ENCODE measurements at regions not wholly inside any gene's neighbourhood (a gene's known extent, or its start where the extent isn't known, plus 50 kb on each side); places are given as distances from the start of the nearest gene placed in this dataset.
"Not testable (repeated sequence)": the region's sequence is repeated elsewhere in the genome, so short reads cannot be mapped to it uniquely, and the experiment has no call there.

DNA sequence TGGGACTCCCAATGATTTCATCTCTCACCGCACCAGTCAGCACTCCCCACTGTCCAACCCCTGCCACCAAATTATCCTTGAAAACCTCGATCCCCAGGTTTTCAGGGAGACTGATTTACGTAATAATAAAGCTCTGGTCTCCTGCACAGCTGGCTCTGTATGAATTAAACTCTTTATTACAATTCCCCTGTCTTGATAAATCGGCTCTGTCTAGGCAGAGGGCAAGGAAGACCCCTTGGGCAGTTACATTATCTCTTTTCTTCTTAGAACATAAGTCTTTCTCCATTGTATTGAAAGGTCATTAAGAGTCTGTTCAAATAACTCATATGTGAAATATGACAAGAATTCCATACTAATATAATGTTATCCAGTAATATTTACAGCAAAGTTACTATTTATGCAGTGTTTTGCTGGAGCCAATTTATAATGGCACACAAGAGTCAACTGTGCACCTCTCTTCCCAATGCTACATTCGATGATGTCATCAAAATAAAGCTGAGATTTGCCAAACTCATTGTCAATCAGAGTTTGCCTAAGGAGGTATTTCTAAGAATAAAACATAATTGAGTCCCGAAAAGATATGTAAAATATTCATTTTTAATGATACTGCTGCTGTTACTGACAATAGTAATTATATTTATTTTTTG lies 1297.2 kb upstream of the LRRTM3 start:
- no peak for DNase-seq (ENCODE audit: low read depth)

- DNase-seq (ENCODE audit: low read depth), result no peak
Measured at GRCh38 chr10:65660006-65660405, 1265.8 kb upstream of the LRRTM3 start.

DNA sequence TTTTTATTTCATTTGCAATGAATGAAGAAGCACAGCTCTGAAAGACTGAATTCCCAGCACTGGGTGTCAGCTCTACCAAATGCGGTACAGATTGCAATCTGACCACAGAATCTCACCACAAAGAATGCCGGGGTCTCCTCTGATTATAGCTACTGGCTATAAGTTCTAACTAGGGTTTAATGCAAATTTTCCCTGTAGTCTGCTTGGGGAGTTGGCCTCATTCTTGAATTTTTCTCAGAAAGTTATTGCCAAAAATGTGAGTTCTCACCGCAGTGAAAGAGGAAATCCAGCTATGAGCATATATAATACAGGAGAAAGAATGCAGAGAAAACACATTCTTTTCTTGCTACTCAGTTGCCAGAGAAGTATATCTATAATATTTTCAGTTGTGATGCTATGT lies 1255.7 kb upstream of the LRRTM3 start:
- no peak for DNase-seq (ENCODE audit: low read depth)

GRCh38 chr10:65670596-65670995 lies 1255.2 kb upstream of the LRRTM3 start:
- DNase-seq (ENCODE audit: low read depth), result not testable (repeated sequence)

- no peak for DNase-seq (ENCODE audit: low read depth)
Measured at GRCh38 chr10:65675236-65675635, 1250.6 kb upstream of the LRRTM3 start.

DNA sequence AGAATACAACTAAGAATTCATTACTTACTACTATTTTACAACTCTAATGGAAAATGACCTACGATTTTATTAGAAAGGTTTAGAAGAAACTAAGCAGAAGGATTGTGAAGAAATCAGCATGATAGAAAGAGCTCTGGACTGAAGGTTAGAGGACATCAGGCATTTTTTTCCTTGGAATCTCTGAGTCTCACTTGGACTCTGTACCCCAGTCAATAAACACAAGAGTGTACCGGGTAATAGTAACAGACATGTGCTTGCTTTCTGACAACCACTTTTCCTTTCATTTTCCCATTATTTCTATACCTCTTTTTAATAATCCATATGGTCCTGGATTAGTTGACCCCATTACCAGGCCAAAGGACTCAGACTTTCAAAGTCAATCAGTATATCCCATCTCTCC lies 1240.9 kb upstream of the LRRTM3 start:
- no peak for DNase-seq (ENCODE audit: low read depth)

GRCh38 chr10:65701168-65701776 lies 1224.6 kb upstream of the LRRTM3 start:
- DNase-seq (ENCODE audit: low read depth), result no peak

DNA sequence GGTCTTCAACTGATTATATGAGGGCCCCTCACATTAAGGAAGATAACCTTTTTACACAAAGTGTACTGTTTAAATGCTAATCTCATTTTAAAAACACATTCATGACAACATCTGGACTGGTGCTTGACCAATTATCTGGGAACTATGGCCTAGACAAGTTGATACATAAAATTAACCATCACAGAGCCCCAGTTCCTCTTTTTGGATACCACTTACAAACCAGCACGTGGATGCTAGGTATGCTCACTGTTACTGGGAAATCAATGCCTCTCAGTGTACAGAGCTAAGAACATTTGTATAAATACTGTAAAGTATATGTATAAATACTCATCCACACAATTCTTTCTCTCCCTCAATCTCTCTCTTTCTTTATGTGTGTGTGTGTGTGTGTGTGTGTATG lies 1217.8 kb upstream of the LRRTM3 start:
- DNase-seq (ENCODE audit: low read depth), result no peak

DNA sequence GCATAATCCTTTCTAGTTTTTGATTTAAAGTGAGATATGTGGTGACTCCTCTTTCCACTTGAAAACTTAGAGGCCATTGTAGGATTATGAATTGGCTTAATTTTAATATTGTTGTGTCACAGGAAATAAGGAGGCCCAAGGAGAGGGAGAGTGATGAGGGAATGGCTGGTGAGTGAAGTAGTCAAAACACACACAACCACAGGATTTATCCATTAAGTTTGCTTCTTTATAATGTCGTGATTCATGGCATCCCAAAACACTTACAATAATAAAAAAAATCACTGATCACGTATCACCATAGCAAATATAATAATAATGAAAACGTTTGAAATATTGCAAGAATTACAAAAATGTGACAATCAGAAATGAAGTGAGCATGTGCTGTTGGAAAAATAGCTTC lies 1215.5 kb upstream of the LRRTM3 start:
- no peak for DNase-seq (ENCODE audit: low read depth)

GRCh38 chr10:65719790-65720189 lies 1206.0 kb upstream of the LRRTM3 start:
- DNase-seq (ENCODE audit: low read depth), result no peak

- no peak for DNase-seq (ENCODE audit: low read depth)
Measured at GRCh38 chr10:65720901-65721300, 1204.9 kb upstream of the LRRTM3 start.

DNA sequence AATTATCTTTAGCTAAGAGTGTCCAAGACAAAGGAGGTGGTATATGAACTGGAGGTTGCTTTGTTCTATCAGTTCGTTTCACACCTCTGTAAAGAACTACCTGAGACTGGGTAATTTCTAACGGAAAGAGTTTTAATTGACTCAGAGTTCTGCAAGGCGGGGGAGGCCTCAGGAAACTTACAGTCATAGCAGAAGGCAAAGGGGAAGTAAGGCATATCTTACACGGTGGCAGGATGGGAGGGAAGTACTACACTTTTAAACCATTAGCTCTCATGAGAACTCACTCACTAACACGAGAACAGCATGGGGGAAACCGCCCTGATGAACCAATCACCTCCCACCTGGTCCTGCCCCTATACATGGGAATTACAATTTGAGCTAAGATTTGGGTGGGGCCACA lies 1202.3 kb upstream of the LRRTM3 start:
- no peak for DNase-seq (ENCODE audit: low read depth)

DNA sequence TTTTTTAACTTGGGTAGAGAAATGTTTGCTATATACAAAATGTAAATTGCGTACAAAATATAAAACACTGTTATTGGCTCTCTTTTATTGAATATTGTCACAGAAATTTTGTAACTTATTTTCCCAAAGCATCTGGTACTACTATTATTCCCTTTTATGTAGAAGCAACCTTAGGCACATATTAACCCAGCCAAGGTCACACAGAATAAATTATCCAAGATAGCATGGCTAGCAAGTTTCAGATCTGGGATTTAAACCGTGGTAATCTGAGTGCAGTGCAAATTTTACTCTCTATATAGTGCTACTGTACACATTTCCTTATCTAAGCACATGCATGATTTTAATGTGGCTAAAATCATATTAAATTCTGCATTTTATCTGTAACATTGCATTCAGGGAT lies 1190.5 kb upstream of the LRRTM3 start:
- no peak for DNase-seq (ENCODE audit: low read depth)

- DNase-seq (ENCODE audit: low read depth), result no peak
Measured at GRCh38 chr10:65742906-65743305, 1182.9 kb upstream of the LRRTM3 start.

GRCh38 chr10:65751218-65751617 lies 1174.6 kb upstream of the LRRTM3 start:
- no peak for DNase-seq (ENCODE audit: low read depth)

DNA sequence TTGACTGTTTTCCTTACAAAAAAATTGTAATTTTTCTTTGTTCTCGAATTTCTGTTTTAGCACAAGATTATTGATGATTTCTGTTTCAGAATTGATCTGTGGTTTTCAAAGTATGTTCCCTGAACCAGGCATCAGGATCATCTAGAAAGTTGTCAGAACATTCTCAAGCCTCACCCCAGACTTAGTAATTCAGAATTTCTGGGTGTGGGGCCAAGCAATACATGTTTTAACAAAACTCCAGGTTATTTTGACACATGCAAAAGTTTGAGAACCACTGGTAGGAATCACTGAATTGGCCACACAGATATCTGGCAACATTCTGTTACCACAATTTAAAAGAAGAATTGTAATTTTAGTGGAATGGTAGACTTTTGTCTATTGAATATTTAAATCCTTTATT lies 1173.9 kb upstream of the LRRTM3 start:
- no peak for DNase-seq (ENCODE audit: low read depth)

DNA sequence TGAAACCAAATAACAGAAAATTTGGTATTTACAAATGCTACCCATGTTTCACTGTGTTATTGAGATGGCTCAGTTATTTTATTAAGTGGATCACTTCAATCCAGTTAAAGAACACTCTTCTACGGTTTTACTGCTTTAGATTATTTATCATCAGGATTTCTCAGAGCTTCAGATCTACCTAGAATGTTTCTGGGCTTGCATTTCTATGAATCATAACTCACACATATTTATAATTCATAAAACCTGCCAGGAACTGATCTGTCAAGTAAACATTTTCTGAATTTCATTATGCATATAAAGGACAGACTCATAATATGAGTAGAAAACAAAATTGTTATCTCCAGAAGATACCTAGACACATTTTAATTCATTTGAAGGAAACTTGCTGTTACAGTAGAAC lies 1172.3 kb upstream of the LRRTM3 start:
- DNase-seq (ENCODE audit: low read depth), result no peak

- DNase-seq (ENCODE audit: low read depth), result no peak
Measured at GRCh38 chr10:65754112-65754511, 1171.7 kb upstream of the LRRTM3 start.

GRCh38 chr10:65762311-65762710 lies 1163.5 kb upstream of the LRRTM3 start:
- no peak for DNase-seq (ENCODE audit: low read depth)

DNA sequence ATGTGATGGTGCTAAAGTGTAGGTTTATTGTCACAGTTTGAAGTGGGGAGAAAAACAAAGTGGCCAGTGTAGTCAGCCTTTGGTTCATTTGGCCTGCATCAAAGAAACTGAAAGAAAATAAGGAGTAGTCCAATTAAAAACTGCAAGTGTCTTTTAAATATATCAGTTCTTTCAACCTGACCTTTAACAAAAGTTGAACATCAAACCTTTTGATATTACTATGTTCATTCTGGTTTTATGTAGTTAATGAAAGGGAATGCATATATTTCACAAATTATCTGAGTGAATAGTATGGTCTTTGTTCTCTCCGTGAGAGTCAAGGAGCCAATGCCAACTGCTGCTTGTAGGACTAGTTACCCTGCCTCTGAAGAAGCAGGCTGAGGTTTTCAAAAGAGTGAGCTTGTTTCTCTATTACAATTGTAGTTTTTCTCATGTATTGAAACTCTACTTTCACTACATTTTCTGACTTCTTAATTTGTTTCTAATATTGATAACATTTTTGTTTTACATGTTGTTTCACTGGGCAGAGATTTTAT lies 1160.8 kb upstream of the LRRTM3 start:
- no peak for DNase-seq (ENCODE audit: low read depth)

DNA sequence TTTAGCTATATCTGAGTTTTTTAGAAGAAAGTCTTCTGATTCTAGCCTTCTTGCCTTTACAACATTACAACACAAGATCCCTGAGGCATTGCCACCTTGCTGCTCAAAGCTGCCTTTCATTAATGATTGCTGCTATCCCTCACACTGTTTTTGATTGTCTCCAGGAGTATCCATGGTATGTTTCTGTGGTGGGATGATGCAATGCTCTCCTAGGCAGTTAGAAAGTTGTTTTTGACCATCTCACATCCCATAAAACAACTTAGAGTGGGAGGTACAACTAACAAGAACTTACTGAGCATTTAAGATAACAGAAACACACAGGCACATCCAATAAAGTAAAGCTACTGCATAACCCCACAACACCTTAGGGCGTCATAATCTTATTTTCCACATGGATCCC lies 1156.0 kb upstream of the LRRTM3 start:
- no peak for DNase-seq (ENCODE audit: low read depth)

DNA sequence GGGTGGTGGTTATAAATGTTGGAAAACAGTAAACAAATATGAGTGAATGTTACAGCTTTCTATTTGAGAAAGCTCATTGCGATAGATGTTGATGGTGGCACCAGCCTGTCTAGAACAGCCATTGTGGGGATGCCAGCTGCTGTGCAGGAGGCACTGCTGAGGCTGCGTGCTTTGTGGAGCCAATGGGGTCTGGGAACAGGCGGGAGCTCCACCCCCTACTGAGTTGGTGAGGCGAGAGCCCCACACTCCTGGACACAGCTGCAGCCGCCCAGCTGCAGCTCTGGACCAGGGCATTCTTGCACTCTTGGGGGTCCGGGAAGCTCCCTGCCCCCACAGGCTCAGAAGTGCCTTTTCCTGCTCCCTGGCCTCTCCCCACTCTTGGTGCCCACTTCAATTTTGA lies 1147.1 kb upstream of the LRRTM3 start:
- no peak for DNase-seq (ENCODE audit: low read depth)

- no peak for DNase-seq (ENCODE audit: low read depth)
Measured at GRCh38 chr10:65779985-65780384, 1145.9 kb upstream of the LRRTM3 start.

GRCh38 chr10:65786279-65786678 lies 1139.6 kb upstream of the LRRTM3 start:
- no peak for DNase-seq (ENCODE audit: low read depth)

Data from fibroblast of gingiva (primary cell).